Erythroblast (primary cell): ENCODE measurements at regions not wholly inside any gene's neighbourhood (a gene's known extent, or its start where the extent isn't known, plus 50 kb on each side); places are given as distances from the start of the nearest gene placed in this dataset.
"Not testable (repeated sequence)": the region's sequence is repeated elsewhere in the genome, so short reads cannot be mapped to it uniquely, and the experiment has no call there.

Experiments used
- GATA1 ChIP-seq: IDR thresholded peaks from 2 replicates; pipeline ENCODE4 v1.6.1; 2011; ENCODE audit warnings: low read depth, mild to moderate bottlenecking, control low read depth, low read length, moderate library complexity
- POLR2A ChIP-seq: IDR thresholded peaks from 2 replicates; pipeline ENCODE4 v1.6.1; 2011; ENCODE audit warnings: mild to moderate bottlenecking, low read length

GRCh38 chrX:46223499-46223898 is 321.7 kb downstream of the ZNF674 start:
- TF ChIP-seq POLR2A, GATA1: not testable (repeated sequence)
